ENCODE measurements at regions not wholly inside any gene's neighbourhood (a gene's known extent, or its start where the extent isn't known, plus 50 kb on each side); places are given as distances from the start of the nearest gene placed in this dataset.

DNA sequence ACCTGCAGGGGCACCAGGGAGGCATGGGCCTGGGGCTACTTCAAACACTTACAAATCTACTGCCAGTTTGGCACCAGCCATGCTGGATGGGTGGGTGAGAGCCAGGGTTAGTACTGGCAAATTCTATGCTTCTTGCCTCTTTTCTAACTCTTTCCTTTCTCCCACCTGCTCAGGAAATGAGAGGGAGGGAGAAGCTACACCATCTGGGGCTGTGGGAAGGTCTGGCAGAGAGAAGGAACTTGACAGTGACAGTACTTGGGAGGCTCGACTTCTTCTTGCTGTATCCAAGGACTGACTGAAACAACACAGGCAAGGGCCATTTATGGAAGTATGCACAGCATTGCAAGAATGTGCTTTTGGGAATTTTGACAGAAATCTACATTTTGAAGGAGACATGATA lies 149.6 kb upstream of the DYRK2 start:
- no peak for ATAC-seq
- TF ChIP-seq TCF4 (CRISPR knock-in tag; IDR thresholded peaks at IDR 0.05; ENCODE audit: borderline replicate concordance) = no peak
- no peak for TF ChIP-seq ZNF8 (CRISPR knock-in tag; IDR thresholded peaks at IDR 0.05)
- TF ChIP-seq PATZ1 (CRISPR knock-in tag; IDR thresholded peaks at IDR 0.05; ENCODE audit: borderline replicate concordance) = no peak
- TF ChIP-seq GLIS3 (CRISPR knock-in tag; IDR thresholded peaks at IDR 0.05) = no peak
- no peak for TF ChIP-seq SNAI2 (CRISPR knock-in tag; IDR thresholded peaks at IDR 0.05)
- TF ChIP-seq ZFP30 (CRISPR knock-in tag; IDR thresholded peaks at IDR 0.05) = no peak
- TF ChIP-seq OSR1 (CRISPR knock-in tag; IDR thresholded peaks at IDR 0.05) = no peak
- TF ChIP-seq ZC3H10 (CRISPR knock-in tag; IDR thresholded peaks at IDR 0.05) = no peak
- no peak for TF ChIP-seq BACH2 (CRISPR knock-in tag; IDR thresholded peaks at IDR 0.05; ENCODE audit: borderline replicate concordance)
- no peak for TF ChIP-seq RARB (CRISPR knock-in tag; IDR thresholded peaks at IDR 0.05)
- TF ChIP-seq ZFP3 (CRISPR knock-in tag; IDR thresholded peaks at IDR 0.05) = no peak
- TF ChIP-seq ZNF70 (CRISPR knock-in tag; IDR thresholded peaks at IDR 0.05) = no peak
- no peak for TF ChIP-seq ZNF565 (CRISPR knock-in tag; conservative IDR thresholded peaks at IDR 0.05; ENCODE audit: low read depth)
- no peak for TF ChIP-seq POU6F1 (CRISPR knock-in tag; IDR thresholded peaks at IDR 0.05; ENCODE audit: borderline replicate concordance, low read depth)
- no peak for TF ChIP-seq ESRRG (CRISPR knock-in tag; IDR thresholded peaks at IDR 0.05)
- TF ChIP-seq PPARA (CRISPR knock-in tag; IDR thresholded peaks at IDR 0.05; ENCODE audit: borderline replicate concordance) = no peak
- TF ChIP-seq ARNTL (CRISPR knock-in tag; IDR thresholded peaks at IDR 0.05; ENCODE audit: borderline replicate concordance, low read depth) = no peak
- TF ChIP-seq, protein P1, sequence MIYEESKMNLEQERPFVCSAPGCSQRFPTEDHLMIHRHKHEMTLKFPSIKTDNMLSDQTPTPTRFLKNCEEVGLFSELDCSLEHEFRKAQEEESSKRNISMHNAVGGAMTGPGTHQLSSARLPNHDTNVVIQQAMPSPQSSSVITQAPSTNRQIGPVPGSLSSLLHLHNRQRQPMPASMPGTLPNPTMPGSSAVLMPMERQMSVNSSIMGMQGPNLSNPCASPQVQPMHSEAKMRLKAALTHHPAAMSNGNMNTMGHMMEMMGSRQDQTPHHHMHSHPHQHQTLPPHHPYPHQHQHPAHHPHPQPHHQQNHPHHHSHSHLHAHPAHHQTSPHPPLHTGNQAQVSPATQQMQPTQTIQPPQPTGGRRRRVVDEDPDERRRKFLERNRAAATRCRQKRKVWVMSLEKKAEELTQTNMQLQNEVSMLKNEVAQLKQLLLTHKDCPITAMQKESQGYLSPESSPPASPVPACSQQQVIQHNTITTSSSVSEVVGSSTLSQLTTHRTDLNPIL (CRISPR knock-in tag; IDR thresholded peaks at IDR 0.05; ENCODE audit: low read depth) = no peak

DNA sequence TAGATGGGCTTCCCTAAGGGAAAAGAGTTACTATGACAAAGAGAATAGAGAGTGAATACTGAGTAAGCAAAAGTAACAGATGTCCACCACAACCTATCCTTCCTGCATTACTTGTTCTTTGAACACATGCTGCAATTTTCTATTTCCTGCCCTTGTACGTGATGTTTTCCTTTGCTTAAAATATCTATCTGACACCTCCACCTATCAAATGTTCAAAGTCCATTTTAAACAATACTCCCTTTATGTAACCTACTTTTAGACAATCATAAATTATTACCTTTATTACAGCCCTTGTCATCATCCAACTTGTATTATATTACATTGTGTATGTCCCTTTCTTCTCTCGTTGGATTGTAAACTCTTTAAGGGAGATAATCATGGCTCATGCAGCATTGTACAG lies 147.2 kb upstream of the DYRK2 start:
- ATAC-seq = no peak
- no peak for TF ChIP-seq TCF4 (CRISPR knock-in tag; IDR thresholded peaks at IDR 0.05; ENCODE audit: borderline replicate concordance)
- no peak for TF ChIP-seq PATZ1 (CRISPR knock-in tag; IDR thresholded peaks at IDR 0.05; ENCODE audit: borderline replicate concordance)
- TF ChIP-seq ZFP30 (CRISPR knock-in tag; IDR thresholded peaks at IDR 0.05) = no peak

- TF ChIP-seq ISL1 (CRISPR knock-in tag; IDR thresholded peaks at IDR 0.05) (no peak), ARNTL (CRISPR knock-in tag; IDR thresholded peaks at IDR 0.05; ENCODE audit: borderline replicate concordance, low read depth) (no peak), CSRNP3 (CRISPR knock-in tag; IDR thresholded peaks at IDR 0.05) (no peak)
- ATAC-seq = no peak
These were observed 144.5 kb upstream of the DYRK2 start for GRCh38 chr12:67504026-67504425.

GRCh38 chr12:67506739-67507138 lies 141.8 kb upstream of the DYRK2 start:
- ATAC-seq = no peak
- TF ChIP-seq PPARA (CRISPR knock-in tag; IDR thresholded peaks at IDR 0.05; ENCODE audit: borderline replicate concordance) (no peak), ZFP30 (CRISPR knock-in tag; IDR thresholded peaks at IDR 0.05) (no peak), BACH2 (CRISPR knock-in tag; IDR thresholded peaks at IDR 0.05; ENCODE audit: borderline replicate concordance) (no peak), ZNF70 (CRISPR knock-in tag; IDR thresholded peaks at IDR 0.05) (no peak), TCF4 (CRISPR knock-in tag; IDR thresholded peaks at IDR 0.05; ENCODE audit: borderline replicate concordance) (no peak), ZNF8 (CRISPR knock-in tag; IDR thresholded peaks at IDR 0.05) (no peak), PATZ1 (CRISPR knock-in tag; IDR thresholded peaks at IDR 0.05; ENCODE audit: borderline replicate concordance) (no peak), SNAI2 (CRISPR knock-in tag; IDR thresholded peaks at IDR 0.05) (no peak), GLIS3 (CRISPR knock-in tag; IDR thresholded peaks at IDR 0.05) (no peak), TSHZ2 (CRISPR knock-in tag; IDR thresholded peaks at IDR 0.05) (no peak)
- TF ChIP-seq, protein P1 (CRISPR knock-in tag; IDR thresholded peaks at IDR 0.05; ENCODE audit: low read depth) = no peak

All from SK-N-SH treated with all-trans-retinoic acid at 6 μM for 48 hours (cell line).